GM18511 (cell line): ENCODE measurements at regions not wholly inside any gene's neighbourhood (a gene's known extent, or its start where the extent isn't known, plus 50 kb on each side); places are given as distances from the start of the nearest gene placed in this dataset.

Source experiments
- ATAC-seq: cut with Tn5 transposase; IDR thresholded peaks from one replicate; pipeline ENCODE4 v1.9.1; 2021; ENCODE audit warnings: mild to moderate bottlenecking, moderate library complexity; ENCODE audit not compliant: unreplicated experiment

- ATAC-seq = no peak
Observed at GRCh38 chr12:19855851-19856250, 416.6 kb downstream of the AEBP2 start.

- no peak for ATAC-seq
Observed at GRCh38 chr12:19856389-19856788, 417.1 kb downstream of the AEBP2 start.

DNA sequence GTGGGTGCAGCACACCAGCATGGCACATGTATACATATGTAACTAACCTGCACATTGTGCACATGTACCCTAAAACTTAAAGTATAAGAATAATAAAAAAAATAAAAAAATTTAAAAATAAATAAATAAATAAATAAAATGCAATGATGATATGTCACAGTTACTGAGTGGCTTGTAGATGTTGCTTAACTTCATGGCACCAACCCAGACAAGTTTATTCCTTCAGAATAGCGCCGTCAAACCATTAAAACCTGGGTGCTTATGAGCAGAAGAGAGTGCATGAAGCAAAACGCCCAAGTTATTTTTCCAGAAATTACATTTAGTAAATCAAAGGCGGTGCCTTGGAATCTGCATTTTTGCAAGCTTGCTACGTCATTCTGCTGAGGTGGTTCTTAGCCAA is 417.9 kb downstream of the AEBP2 start:
- ATAC-seq = no peak

GRCh38 chr12:19867151-19867550 is 427.9 kb downstream of the AEBP2 start:
- ATAC-seq = no peak

DNA sequence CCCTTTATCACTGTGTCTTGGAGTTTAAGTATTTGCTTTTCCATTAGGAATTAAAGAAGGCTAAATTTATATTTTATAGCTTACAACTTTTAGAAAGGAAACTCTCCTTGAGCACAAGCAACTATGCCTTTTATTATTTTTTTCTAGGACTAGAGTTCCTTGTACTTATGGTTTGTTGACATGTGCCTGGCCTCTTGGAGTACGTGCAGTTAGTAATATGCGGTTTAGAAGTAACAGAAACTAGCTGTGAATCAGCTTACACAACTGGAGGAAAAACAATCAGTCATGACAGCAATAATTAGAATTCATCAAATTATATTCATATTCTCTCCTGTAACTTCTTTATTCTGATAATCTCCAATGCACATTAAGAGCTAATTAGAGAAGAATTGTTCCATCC is 428.7 kb downstream of the AEBP2 start:
- ATAC-seq = no peak

DNA sequence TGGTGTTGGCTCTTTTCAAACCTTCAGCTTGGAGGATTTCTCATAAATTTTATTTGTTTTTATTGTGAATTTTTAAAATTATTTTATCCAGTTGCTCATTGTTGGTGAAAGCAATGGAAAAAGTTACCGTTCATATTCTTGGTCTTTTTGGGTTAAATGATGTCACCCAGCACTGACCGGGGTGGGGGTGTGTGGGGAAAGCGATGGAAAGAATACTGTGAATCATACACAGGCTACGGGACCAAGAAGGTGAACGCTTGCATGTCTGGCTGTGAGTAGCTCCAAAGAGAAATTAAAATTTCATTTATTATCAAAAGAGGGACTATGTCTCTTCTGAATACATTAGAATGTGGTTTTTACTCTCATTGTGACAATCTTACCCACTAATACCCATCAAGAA is 430.1 kb downstream of the AEBP2 start:
- no peak for ATAC-seq

GRCh38 chr12:19872621-19873540 is 433.6 kb downstream of the AEBP2 start:
- no peak for ATAC-seq

DNA sequence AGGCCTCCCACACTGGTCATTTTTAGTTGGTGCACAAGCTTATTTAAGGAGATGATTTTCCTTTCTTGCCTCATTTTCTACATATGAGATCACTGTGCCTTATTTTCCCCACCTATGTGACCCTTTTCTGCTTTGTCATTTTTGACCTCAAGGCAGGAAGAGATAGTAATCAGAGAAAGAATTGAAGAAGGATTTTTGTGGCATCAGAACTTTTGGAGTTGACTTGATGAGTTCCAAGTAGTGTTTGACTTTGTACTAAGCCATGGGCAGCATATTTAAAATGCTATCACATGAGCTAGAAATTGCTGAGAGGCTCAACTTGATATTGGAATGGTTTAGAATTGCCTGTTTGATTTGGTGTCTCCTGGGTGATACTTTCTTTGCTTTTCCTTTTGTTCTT is 440.8 kb downstream of the AEBP2 start:
- no peak for ATAC-seq

DNA sequence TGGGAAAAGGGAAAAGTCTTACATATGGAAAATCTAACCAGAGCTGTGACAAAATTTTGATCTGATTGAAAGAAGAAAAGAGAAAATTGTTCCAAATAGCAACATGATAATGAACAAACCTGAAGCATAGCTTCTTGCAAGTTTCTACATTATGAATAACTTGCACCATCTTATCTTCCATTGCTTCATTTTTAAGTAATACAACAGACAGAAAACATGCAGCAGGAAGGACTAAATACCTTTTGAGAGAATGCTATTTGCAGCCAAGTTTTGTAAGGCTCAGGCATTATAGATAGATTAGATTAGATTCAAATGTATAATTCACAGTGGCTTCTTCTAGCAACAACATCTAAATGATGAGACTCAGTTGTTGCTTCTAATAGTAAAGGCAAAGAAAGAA is 441.4 kb downstream of the AEBP2 start:
- no peak for ATAC-seq

DNA sequence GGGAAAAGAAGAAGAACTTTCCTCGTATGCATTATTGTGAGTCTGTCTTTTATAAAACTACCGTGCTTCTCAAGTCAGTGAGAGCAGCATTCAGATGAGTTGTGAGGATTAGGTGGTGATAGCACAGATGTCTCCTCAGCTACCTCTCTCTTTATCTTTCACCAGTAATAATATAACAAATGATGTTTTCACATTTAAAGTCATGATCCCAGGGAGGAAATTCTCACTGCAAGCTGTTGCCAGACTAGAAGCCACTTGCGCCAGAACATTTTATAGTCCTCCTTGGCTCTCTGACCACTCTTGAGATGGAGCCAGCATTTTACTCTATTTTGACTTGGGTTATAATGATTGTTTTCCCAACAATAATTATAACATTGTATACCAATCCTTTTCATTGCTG is 443.1 kb downstream of the AEBP2 start:
- ATAC-seq = no peak

DNA sequence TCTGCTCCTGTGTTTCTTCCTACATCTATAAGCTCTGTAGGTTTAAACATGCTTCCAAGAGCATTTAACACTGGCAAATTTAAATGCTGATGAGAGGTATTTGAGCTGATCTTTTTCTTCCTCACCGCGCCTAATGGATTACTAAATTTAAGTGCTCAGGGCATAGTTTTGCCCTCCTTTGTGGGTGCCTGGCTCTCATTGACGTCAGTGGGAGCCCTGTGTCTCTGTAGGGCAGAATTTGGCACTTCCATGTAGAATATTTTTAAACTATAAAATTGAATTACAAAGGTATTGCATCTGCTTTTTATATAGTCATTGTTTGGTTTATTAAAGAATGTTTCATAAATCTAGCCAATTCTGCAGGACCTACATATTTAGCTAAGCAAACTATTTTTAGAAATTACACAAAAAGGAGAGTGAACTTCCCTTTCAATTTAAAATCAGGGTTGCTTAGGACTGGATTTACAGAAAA is 444.8 kb downstream of the AEBP2 start:
- no peak for ATAC-seq

DNA sequence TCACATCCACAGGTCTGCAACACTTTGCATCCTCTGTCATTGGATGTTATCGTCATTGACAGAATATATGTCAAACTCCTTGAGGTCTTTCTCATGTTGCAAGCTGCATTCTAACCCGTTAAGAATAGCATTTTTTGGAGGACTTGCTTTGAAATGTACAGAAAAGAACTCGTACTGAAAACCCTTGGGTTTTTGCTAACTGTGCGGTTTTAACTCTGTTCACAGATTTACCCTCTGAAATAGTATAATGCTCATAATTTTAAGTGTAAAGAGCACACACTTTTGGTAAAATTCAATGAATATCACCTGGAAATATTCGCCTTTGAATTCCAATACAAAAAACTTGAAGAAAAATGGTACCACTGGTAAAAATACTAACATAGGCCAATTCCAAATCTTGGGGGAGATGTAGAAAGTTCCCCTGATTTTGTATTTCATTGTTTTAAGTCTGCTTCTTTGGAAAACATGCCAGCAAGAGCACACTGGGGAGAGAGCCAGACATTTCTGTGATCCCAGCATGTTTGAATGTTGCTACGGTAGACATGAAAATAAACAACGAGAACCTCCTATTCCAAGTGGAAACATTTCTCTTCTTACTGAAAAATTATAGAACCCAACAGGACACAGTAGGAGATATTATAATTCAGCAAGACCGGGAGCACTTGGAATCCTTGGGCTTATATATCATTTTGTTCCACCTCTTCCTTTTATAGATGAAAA is 446.0 kb downstream of the AEBP2 start:
- no peak for ATAC-seq

DNA sequence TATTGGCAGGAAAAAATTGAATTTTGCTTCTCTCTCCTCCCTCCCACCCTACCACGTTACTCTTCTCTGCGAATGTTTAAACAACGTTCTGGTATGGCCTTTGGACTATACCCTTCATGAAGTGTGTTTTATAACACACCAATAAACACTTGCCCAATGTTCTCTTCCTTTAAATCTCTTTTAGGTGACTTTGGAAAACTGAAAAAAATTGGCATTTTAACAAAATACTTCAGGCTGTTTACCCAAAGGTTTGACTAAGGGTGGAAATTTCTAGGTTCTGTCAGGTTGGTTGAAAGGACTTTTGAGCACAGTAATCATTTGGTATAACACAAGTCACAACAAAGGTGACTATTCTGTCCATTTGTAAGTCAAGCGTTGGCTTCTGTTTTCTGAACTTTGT is 446.8 kb downstream of the AEBP2 start:
- no peak for ATAC-seq

DNA sequence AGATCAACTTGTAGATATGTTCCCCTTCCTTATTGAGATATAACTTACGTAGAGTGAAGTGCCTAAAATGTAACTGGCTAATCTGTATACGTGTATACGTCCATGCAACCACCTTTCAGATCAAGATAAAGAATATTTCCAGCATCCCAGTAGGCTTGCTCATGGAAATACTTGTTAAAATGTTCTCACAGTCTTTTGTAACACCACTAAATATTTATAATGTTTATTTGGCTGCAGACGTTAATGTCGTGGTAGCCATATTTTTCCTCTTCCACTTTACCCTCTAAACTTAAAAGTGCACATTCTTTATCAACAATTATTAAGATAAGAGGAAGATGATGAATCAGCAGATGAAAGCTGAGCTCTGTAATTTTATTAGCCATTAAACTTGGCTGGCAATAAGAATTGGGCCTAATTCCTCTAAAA is 447.4 kb downstream of the AEBP2 start:
- no peak for ATAC-seq

GRCh38 chr12:19890024-19890423 is 450.7 kb downstream of the AEBP2 start:
- ATAC-seq = no peak

GRCh38 chr12:19891936-19892591 is 452.8 kb downstream of the AEBP2 start:
- no peak for ATAC-seq

GRCh38 chr12:19893514-19893913 is 454.2 kb downstream of the AEBP2 start:
- no peak for ATAC-seq

DNA sequence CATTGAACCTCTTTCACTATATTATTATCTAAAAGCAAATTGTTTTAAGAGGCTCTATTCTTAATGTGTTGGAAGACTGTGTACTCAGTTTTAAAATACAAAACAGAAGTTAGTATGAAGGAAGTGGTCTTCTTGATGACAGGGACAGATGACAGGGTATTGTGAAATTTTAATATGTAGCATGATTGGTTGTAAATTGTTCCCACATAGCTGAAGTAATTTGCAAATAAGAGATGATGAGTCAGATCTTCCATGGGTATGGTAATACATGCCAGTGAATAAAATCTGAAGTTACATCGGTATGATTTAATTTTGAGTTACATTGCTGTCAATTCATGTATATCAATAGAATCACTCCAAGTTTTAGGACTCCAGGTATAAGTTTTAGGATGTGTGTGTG is 454.8 kb downstream of the AEBP2 start:
- ATAC-seq = no peak

DNA sequence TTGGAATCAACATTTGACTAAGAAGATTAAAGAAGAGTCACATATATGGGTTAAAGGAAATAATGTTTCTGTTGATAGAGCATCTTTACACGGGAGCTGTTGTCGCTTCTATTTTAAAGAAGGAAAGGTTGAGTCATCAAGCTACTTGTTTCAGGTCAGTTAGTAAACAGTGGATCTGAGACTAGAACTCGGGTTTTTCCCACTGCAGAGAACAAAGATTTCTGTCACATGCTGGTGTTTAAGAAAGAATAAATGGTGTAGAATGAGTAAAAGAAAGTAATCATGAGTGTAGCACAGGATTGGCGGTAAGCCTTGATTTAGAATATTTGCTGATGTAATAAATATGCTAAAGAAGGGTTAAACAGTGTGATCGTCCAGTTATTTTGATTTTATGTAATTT is 455.5 kb downstream of the AEBP2 start:
- peak; percentile 72 for ATAC-seq

DNA sequence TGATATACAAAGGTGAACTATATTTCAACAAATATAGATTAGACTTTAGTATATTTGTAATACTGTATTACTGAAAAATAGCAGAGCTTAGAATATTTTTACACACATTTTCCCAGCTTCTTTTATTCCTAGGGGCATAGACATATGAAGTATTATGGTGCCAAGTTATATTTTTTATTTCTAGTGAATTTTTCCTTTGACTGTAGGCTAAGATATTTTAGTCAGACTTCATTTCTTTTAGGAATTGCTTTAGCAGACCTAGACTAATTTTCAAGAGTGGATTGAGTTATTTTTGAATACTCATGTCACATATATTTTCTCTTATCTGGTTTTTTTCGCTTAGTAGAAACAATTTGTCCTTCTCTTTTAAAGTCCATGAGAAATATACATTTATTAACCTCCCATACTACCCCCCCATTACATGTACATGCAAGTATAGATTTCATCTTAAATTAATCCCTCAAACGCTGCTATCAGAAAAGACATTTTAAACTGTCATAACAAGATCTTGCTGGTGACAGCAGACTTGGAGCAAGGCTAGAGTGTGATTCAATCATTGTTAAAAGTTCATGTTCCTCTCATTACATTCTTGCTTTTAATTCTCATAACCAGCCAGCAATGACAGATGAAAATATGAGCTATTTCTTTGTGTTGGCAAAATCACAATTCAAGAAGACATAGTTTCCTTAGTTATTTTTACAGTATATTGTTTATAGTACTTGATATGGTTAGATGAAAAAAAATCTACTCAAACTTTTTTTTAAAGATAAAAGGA is 456.1 kb downstream of the AEBP2 start:
- ATAC-seq = no peak

- no peak for ATAC-seq
Observed at GRCh38 chr12:19896041-19896440, 456.7 kb downstream of the AEBP2 start.
